ENCODE measurements at regions not wholly inside any gene's neighbourhood (a gene's known extent, or its start where the extent isn't known, plus 50 kb on each side); places are given as distances from the start of the nearest gene placed in this dataset. TPM values are rescaled to one million over a fixed set of nuclear protein-coding genes. Genes with fewer than 3 reads are reported as not detected.

GRCh38 chr18:62665188-62665587 lies 50.2 kb upstream of the PHLPP1 start:
- H3K9me3 ChIP-seq (ENCODE audit: control insufficient read depth, insufficient read depth, low read length) = no peaks in the 10 kb centered on the region
- H3K27me3 ChIP-seq (ENCODE audit: control insufficient read depth, insufficient read depth, low read length) = no peaks in the 10 kb centered on the region
- no peak overlapping the region for H3K4me3 ChIP-seq (ENCODE audit: low read depth, low read length)
- H3K27ac ChIP-seq (ENCODE audit: low read depth, low read length) = no peak overlapping the region
- CTCF ChIA-PET = interaction anchor here (1.9 kb wide), 1 partner anchor 318 kb away, joined by 5 read pairs; no protein-coding TSS in a partner anchor
- no peak for TF ChIP-seq CTCF (IDR thresholded peaks at IDR 0.05; ENCODE audit: low read depth, low read length)
- POLR2A ChIA-PET = no interaction called here
- DNase-seq (ENCODE audit: low read depth, low spot score) = no peak

Small RNA genes in the stretch of these regions (small RNA-seq; reads per million reads assigned to genes)
- gene RN7SL705P (ENCODE audit: insufficient read length, low read depth) = not detected
